HCT116 (cell line): ENCODE measurements at regions not wholly inside any gene's neighbourhood (a gene's known extent, or its start where the extent isn't known, plus 50 kb on each side); places are given as distances from the start of the nearest gene placed in this dataset.

ENCODE experiments used
- ATAC-seq: fragments of 200-7000 bp; cut with Tn5 transposase; 2 replicates; pipeline ENCODE4 v1.9.1; 2020; ENCODE audit warnings: mild to moderate bottlenecking, moderate library complexity
- BruUV-seq: library from RNA; stranded (reverse); fragments of 400-500 nt; replicated peaks from 2 replicates; lab custom pipeline; 2021; lab: Mats Ljungman, UMichigan
- CTCF ChIA-PET: fragments of 300-600 bp; sonication (Branson Sonifier 250); formaldehyde crosslinking; loops from one replicate; lab custom pipeline; 2021; ENCODE audit warnings: antibody characterized with exemption; lab: Charles Lee
- POLR2A ChIA-PET: fragments of 300-600, 350-600 bp; sonication (Branson Sonifier 250); formaldehyde crosslinking; loops from one replicate; lab custom pipeline; 2021; ENCODE audit warnings: antibody characterized with exemption; lab: Charles Lee
- RAD21 ChIA-PET, 2 experiments: fragments of 300-600 bp; sonication (Branson Sonifier 250); formaldehyde crosslinking; loops; one replicate each; lab custom pipeline; 2023; ENCODE audit warnings: low total read pairs in 2 of 2; ENCODE audit not compliant: uncharacterized antibody in 2 of 2, unreplicated experiment in 2 of 2, low non-redundant PET in 1 of 2; lab: Charles Lee
- DNase-seq: peaks from one replicate; pipeline ENCODE4 v3.0.0-alpha.2; 2010; ENCODE audit warnings: low read depth, low spot score
- H2AFZ ChIP-seq: fragments of 200-600 bp; shearing (Covaris generic), sonication (generic); 2 replicates; pipeline ENCODE4 v1.6.1; 2017; ENCODE audit warnings: low read depth, mixed run types, mixed read lengths, antibody characterized with exemption, low read length; ENCODE audit not compliant: poor library complexity, severe bottlenecking
- H3K27ac ChIP-seq: 2 replicates; pipeline ENCODE4 v1.5.1; 2012; ENCODE audit warnings: low read depth, low read length
- H3K27me3 ChIP-seq: fragments of 200-600 bp; sonication (generic); 2 replicates; pipeline ENCODE4 v1.6.1; 2016; ENCODE audit warnings: mixed run types, low read length, mixed read lengths; ENCODE audit not compliant: insufficient read depth
- H3K36me3 ChIP-seq, 2 experiments: fragments of 200-500 bp in 1 of 2; fragments of 200-600 bp in 1 of 2; sonication (Bioruptor generic) in 1 of 2; sonication (generic) in 1 of 2; 2 replicates each; pipeline versions ENCODE4 v1.5.1 to v1.6.1; 2014 to 2016; ENCODE audit warnings: low read length in 2 of 2, inconsistent platforms in 1 of 2, mixed read lengths in 1 of 2, mixed run types in 1 of 2; ENCODE audit not compliant: insufficient read depth in 2 of 2, control insufficient read depth in 1 of 2
- H3K4me1 ChIP-seq, 2 experiments: fragments of 200-600 bp in 1 of 2; sonication (generic) in 1 of 2; 2 replicates each; pipeline versions ENCODE4 v1.5.1 to v1.6.1; 2012 to 2017; ENCODE audit warnings: low read length in 2 of 2, inconsistent platforms in 1 of 2, mild to moderate bottlenecking in 1 of 2, mixed read lengths in 1 of 2, mixed run types in 1 of 2, moderate library complexity in 1 of 2; ENCODE audit not compliant: insufficient read depth in 2 of 2, control insufficient read depth in 1 of 2
- H3K4me2 ChIP-seq: fragments of 200-600 bp; sonication (generic); 2 replicates; pipeline ENCODE4 v1.6.1; 2017; ENCODE audit warnings: mixed run types, low read length, mixed read lengths
- H3K4me3 ChIP-seq, 2 experiments: fragments of 200-600 bp in 1 of 2; sonication (generic) in 1 of 2; replicated peaks in 1 of 2; 2 replicates each; pipeline ENCODE4 v1.5.1; 2011 to 2016; ENCODE audit warnings: low read length in 2 of 2, control low read depth in 1 of 2, low read depth in 1 of 2, mild to moderate bottlenecking in 1 of 2, mixed read lengths in 1 of 2, mixed run types in 1 of 2
- H3K79me2 ChIP-seq: fragments of 200-600 bp; sonication (generic); 2 replicates; pipeline ENCODE4 v1.6.1; 2017; ENCODE audit warnings: mild to moderate bottlenecking, mixed run types, low read length, moderate library complexity, mixed read lengths; ENCODE audit not compliant: insufficient read depth
- H3K9ac ChIP-seq: fragments of 200-600 bp; sonication (generic); 2 replicates; pipeline ENCODE4 v1.6.1; 2016; ENCODE audit warnings: low read length, mixed read lengths
- H3K9me2 ChIP-seq: fragments of 200-600 bp; sonication (generic), shearing (Covaris generic); 2 replicates; pipeline ENCODE4 v1.6.1; 2017; ENCODE audit warnings: mixed run types, mild to moderate bottlenecking, moderate library complexity; ENCODE audit not compliant: insufficient read depth
- H3K9me3 ChIP-seq, 2 experiments: fragments of 200-500 bp in 1 of 2; fragments of 200-600 bp in 1 of 2; sonication (Bioruptor generic) in 1 of 2; sonication (generic) in 1 of 2; 2 replicates each; pipeline ENCODE4 v1.6.1; 2014 to 2017; ENCODE audit warnings: low read length in 2 of 2, mixed read lengths in 2 of 2, inconsistent platforms in 1 of 2, low read depth in 1 of 2, mild to moderate bottlenecking in 1 of 2, mixed run types in 1 of 2, moderate library complexity in 1 of 2; ENCODE audit not compliant: control insufficient read depth in 1 of 2, insufficient read depth in 1 of 2
- H4K20me1 ChIP-seq: fragments of 200-600 bp; sonication (generic), shearing (Covaris generic); 2 replicates; pipeline ENCODE4 v1.6.1; 2017; ENCODE audit warnings: mixed run types, mild to moderate bottlenecking, moderate library complexity; ENCODE audit not compliant: insufficient read depth
- ATF3 ChIP-seq: IDR thresholded peaks from 2 replicates; pipeline ENCODE4 v1.6.1; 2012
- CTCF ChIP-seq, 3 experiments: fragments of 200-600 bp in 1 of 3; sonication (generic) in 1 of 3; IDR thresholded peaks in 2 of 3; conservative IDR thresholded peaks in 1 of 3; 2 replicates each; pipeline ENCODE4 v1.5.1; 2012 to 2017; ENCODE audit warnings: low read depth in 2 of 3, low read length in 2 of 3, antibody characterized with exemption in 1 of 3, borderline replicate concordance in 1 of 3, control low read depth in 1 of 3, mild to moderate bottlenecking in 1 of 3, mixed read lengths in 1 of 3, mixed run types in 1 of 3, moderate library complexity in 1 of 3; ENCODE audit not compliant: insufficient read depth in 1 of 3
- EZH2 ChIP-seq: fragments of 200-600 bp; sonication (generic); IDR thresholded peaks from 2 replicates; pipeline ENCODE4 v1.6.1; 2017; ENCODE audit warnings: antibody characterized with exemption, mixed run types
- EZH2phosphoT487 ChIP-seq: fragments of 200-600 bp; IDR thresholded peaks from 2 replicates; pipeline ENCODE4 v1.6.1; 2018; ENCODE audit warnings: antibody characterized with exemption, borderline replicate concordance
- FOSL1 ChIP-seq: IDR thresholded peaks from 2 replicates; pipeline ENCODE4 v1.6.1; 2012; ENCODE audit warnings: low read depth
- RAD21 ChIP-seq: IDR thresholded peaks from 2 replicates; pipeline ENCODE4 v1.6.1; 2012; ENCODE audit warnings: low read depth, mild to moderate bottlenecking
- SP1 ChIP-seq: IDR thresholded peaks from 2 replicates; pipeline ENCODE4 v1.6.1; 2012; ENCODE audit warnings: low read depth
- SRF ChIP-seq: IDR thresholded peaks from 2 replicates; pipeline ENCODE4 v1.6.1; 2012; ENCODE audit warnings: low read depth
- ZBTB33 ChIP-seq: IDR thresholded peaks from 2 replicates; pipeline ENCODE4 v1.6.1; 2011; ENCODE audit warnings: mild to moderate bottlenecking, low read length, moderate library complexity; ENCODE audit not compliant: insufficient replicate concordance; ENCODE audit errors: extremely low read depth
- ZFX ChIP-seq: fragments of 450-650 bp; IDR thresholded peaks from 2 replicates; pipeline ENCODE4 v1.6.1; 2017
- ZNF274 ChIP-seq: fragments of 200-500 bp; sonication (Bioruptor generic); IDR thresholded peaks from 2 replicates; pipeline ENCODE4 v1.6.1; 2014; ENCODE audit warnings: mild to moderate bottlenecking, low read depth, low read length, inconsistent platforms
- intact Hi-C: fragments of 100-400 bp; cut with micrococcal nuclease; formaldehyde crosslinking; loops from 2 replicates; pipeline ENCODE4 v1.10.0; 2022

GRCh38 chr5:126104341-126104740 is 318.9 kb upstream of the GRAMD2B start:
- RAD21 ChIA-PET = no interaction called here
- no peak for ATAC-seq
- no peak overlapping the region for H3K27ac ChIP-seq
- no peak overlapping the region for H2AFZ ChIP-seq
- no peaks in the 10 kb centered on the region for H3K36me3 ChIP-seq
- CTCF ChIA-PET = no interaction called here
- no peak overlapping the region for H3K4me2 ChIP-seq
- no peak for DNase-seq
- H3K79me2 ChIP-seq = no peaks in the 10 kb centered on the region
- no peaks in the 10 kb centered on the region for H3K9me2 ChIP-seq
- no peak overlapping the region for H3K9ac ChIP-seq
- intact Hi-C loops = no loop called here
- no TSS peak for BruUV-seq
- H4K20me1 ChIP-seq = no peaks in the 10 kb centered on the region
- H3K27me3 ChIP-seq = no peaks in the 10 kb centered on the region
- no peak overlapping the region for H3K4me3 ChIP-seq
- H3K9me3 ChIP-seq = no peaks in the 10 kb centered on the region
- TF ChIP-seq SP1 (no peak), ZNF274 (no peak), ATF3 (no peak), EZH2phosphoT487 (no peak), SRF (no peak), ZFX (no peak), ZBTB33 (no peak), EZH2 (no peak), CTCF (IDR thresholded peaks at IDR 0.05 in 2 of 3, conservative IDR thresholded peaks at IDR 0.05 in 1 of 3; ENCODE audit: borderline replicate concordance in 1 of 3, insufficient read depth in 1 of 3, low read depth in 2 of 3, low read length in 2 of 3) (no peak), RAD21 (no peak), FOSL1 (no peak)
- peaks cover 0 to 7% of the 10 kb centered on the region in 2 experiments; a peak in 2 of 4 replicates for H3K4me1 ChIP-seq
- POLR2A ChIA-PET = no interaction called here
